ENCODE measurements at regions not wholly inside any gene's neighbourhood (a gene's known extent, or its start where the extent isn't known, plus 50 kb on each side); places are given as distances from the start of the nearest gene placed in this dataset.

DNA sequence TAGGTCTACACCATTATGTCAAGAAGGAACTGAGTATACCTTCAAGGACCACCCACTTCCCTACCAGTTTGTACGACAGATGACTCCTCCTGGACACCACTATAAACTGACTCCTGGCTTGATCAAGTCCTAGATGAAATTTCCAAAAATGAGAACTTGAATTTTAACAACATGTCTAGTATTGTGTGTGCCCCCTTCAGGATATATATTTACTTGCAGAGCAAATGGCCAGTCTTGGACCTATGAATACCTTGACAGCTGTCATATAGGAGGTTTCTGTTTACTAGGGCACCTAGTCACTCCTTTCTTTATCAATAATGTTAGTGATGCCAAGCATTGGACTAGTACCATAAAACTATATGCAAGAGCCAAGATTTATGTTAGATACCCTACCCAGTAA is 94.1 kb upstream of the TMEM26 start:
- no peak for DNase-seq (ENCODE audit: low spot score)

DNA sequence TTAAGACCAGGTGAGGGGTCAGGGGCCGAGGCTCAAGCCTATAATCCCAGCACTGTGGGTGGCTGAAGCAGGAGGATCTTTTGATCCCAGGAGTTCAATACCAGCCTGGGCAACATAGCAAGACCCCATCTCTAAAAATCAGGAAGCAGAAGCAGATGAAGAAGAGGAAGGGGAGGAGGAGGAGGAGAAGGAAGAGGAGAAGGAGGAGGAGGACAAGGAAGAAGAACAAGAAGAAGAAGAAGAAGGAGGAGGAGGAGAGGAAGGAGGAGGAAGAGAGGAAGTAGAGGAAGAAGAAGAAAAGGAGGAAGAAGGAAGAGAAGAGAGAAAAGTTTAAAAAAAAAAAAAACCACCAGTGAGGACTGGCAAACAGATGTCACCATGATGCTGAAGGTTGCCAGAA is 92.0 kb upstream of the TMEM26 start:
- no peak for DNase-seq (ENCODE audit: low spot score)

DNA sequence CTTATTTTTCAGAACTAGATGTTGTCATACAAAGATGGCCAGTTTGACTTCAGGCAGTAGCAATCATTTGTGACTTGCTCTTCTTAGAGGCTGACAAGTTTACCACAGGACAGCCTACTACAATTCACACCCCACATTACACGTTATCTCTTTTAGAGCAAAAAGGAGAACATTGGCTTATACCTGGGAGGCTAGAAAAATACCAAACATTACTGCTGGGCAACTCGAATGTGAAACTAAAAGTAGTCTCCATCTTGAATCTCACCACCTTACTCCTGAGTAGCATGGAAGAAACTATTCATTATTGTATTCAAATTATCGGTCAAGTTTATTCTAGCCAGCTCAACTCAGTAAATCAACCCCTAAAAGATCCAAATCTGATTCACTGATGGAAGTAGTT is 90.7 kb upstream of the TMEM26 start:
- DNase-seq (ENCODE audit: low spot score) = no peak

DNA sequence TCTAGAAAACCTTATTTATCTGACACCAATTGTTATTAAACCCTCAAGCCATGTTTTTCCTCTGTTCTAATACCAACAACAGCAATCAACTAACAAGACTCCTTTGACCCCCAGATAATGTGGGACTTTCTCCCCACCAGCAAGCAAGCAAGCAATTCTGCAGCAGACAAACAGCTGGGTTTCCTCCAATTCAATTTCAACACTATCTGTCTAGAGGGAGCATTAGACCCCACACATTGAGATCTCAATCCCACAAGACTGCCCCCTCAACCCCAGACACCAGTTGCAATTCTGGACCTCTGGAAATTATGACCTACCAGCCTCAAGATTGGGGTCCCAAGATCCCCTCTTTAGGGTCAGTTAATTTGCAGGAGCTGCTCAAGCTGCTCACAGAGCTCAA is 89.4 kb upstream of the TMEM26 start:
- no peak for DNase-seq (ENCODE audit: low spot score)

DNA sequence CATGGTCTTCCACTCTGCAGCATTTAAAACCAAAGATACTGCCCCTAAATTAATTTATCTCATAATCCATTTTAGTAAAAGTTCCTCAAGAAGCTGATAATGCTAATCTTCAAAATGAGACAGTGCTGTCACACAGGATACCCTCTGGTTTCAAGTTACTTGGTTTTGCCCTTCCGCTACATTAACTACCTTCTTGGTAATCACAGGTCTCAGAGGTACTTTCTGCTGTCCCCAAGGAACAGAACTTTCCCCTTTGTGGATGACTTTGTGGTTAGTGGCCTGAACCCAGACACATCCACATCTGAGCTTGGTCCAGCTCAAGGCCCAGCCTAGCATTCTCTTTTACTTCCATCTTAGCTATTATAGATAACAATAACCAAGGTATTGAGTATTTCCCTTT is 88.8 kb upstream of the TMEM26 start:
- DNase-seq (ENCODE audit: low spot score) = no peak

DNA sequence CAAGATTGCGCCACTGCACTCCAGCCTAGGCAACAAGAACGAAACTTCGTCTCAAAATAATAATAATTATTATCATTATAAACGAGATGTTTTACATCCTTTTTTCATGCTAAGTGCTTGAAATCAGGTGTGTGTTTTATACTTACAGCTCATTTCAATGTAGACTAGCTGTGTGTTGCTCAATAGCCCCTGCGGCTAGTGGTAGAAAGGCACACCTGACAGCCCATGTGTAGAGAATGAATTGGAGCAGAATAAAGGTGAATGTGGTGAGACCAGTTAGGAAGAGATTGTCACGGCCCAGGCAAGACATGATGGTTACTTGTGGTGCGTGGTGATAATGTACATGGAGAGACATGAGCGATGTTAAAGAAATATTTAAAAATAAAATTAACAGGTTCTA is 86.7 kb upstream of the TMEM26 start:
- no peak for DNase-seq (ENCODE audit: low spot score)

DNA sequence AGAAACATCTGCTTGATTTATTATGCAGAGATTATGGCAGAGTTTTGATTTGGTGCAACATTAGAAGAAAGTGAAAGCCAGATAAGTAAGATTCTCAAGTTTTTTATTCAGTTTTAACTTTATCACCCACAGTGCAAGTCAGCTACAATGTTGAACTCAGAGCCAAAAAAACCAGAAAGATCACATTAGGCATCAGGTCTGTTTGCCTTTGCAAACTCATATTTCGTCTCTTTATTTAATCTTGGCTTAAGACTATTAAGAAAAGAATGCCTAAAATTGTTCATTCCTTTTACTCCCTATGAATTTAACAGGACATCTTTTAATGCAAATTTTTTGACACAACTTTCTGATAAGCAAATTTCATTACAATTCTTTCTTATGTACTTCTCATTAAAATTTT is 76.0 kb upstream of the TMEM26 start:
- DNase-seq (ENCODE audit: low spot score) = no peak

DNA sequence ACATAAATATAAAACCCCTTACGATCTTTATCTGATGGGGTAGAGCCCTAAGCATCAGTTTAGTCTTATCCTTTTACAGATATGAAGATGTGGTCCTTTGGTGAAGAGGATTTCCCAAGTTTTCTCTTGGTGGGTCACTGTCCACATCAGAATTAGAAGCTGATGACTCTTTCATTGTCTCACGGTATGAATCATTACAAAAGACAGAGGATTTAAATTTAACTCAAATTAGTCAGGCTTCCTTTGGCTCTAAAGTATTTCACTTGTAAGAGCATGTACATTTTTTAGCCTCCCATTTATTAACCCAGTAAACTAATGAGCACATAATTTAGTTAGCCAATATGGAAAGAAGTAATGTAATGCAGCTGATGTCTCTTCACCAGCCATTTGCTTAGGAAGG is 49.9 kb upstream of the TMEM26 start:
- DNase-seq (ENCODE audit: low spot score) = no peak
